Liver (tissue), 8 donors: ENCODE measurements at regions not wholly inside any gene's neighbourhood (a gene's known extent, or its start where the extent isn't known, plus 50 kb on each side); places are given as distances from the start of the nearest gene placed in this dataset.

Experiments used
- DNase-seq: peaks from one replicate; pipeline ENCODE4 v3.0.0-alpha.2; 2017; ENCODE audit warnings: low spot score
- H3K27ac ChIP-seq, 2 donors: one replicate each; pipeline ENCODE4 v1.7.0; 2013; ENCODE audit warnings: inconsistent platforms in 2 of 2, low read length in 2 of 2, control low read depth in 1 of 2, low read depth in 1 of 2, mild to moderate bottlenecking in 1 of 2
- H3K27me3 ChIP-seq, 4 donors: one replicate each; pipeline versions ENCODE4 v1.6.1 to v1.7.0; 2013; ENCODE audit warnings: low read length in 3 of 4, inconsistent platforms in 1 of 4, mild to moderate bottlenecking in 1 of 4, moderate library complexity in 1 of 4; ENCODE audit not compliant: control insufficient read depth in 4 of 4, insufficient read depth in 4 of 4
- H3K36me3 ChIP-seq, 4 donors: one replicate each; pipeline versions ENCODE4 v1.6.1 to v1.7.0; 2013; ENCODE audit warnings: low read length in 3 of 4, mild to moderate bottlenecking in 3 of 4, low read depth in 1 of 4, moderate library complexity in 1 of 4; ENCODE audit not compliant: control insufficient read depth in 4 of 4, insufficient read depth in 3 of 4
- H3K4me1 ChIP-seq, 4 donors: one replicate each; pipeline versions ENCODE4 v1.6.1 to v1.7.0; 2013; ENCODE audit warnings: low read length in 3 of 4, mild to moderate bottlenecking in 3 of 4, moderate library complexity in 1 of 4; ENCODE audit not compliant: control insufficient read depth in 4 of 4, insufficient read depth in 4 of 4
- H3K4me3 ChIP-seq, 3 donors: one replicate each; pipeline versions ENCODE4 v1.6.1 to v1.7.0; 2013; ENCODE audit warnings: low read length in 3 of 3, control low read depth in 1 of 3, low read depth in 1 of 3, mild to moderate bottlenecking in 1 of 3
- H3K9ac ChIP-seq, 2 donors: one replicate each; pipeline ENCODE4 v1.7.0; 2013; ENCODE audit warnings: low read length in 2 of 2, mild to moderate bottlenecking in 2 of 2, moderate library complexity in 2 of 2, control low read depth in 1 of 2, low read depth in 1 of 2
- H3K9me3 ChIP-seq, 4 donors: one replicate each; pipeline versions ENCODE4 v1.6.1 to v1.7.0; 2013; ENCODE audit warnings: low read length in 3 of 4; ENCODE audit not compliant: control insufficient read depth in 4 of 4
- EGR1 ChIP-seq, 2 donors: IDR thresholded peaks; 2 replicates each; pipeline ENCODE4 v1.6.1; 2016 to 2018; ENCODE audit warnings: antibody characterized with exemption in 2 of 2, low read depth in 2 of 2
- FOXA1 ChIP-seq: IDR thresholded peaks from 2 replicates; pipeline ENCODE4 v1.6.1; 2016; ENCODE audit warnings: antibody characterized with exemption
- FOXA2 ChIP-seq: IDR thresholded peaks from 2 replicates; pipeline ENCODE4 v1.6.1; 2016; ENCODE audit warnings: antibody characterized with exemption
- GABPA ChIP-seq, 2 donors: IDR thresholded peaks in 1 of 2; conservative IDR thresholded peaks in 1 of 2; 2 replicates each; pipeline ENCODE4 v1.6.1; 2016; ENCODE audit warnings: antibody characterized with exemption in 2 of 2, mild to moderate bottlenecking in 1 of 2, moderate library complexity in 1 of 2
- HNF4A ChIP-seq, 2 donors: conservative IDR thresholded peaks; 2 replicates each; pipeline ENCODE4 v1.6.1; 2016; ENCODE audit warnings: antibody characterized with exemption in 2 of 2, mild to moderate bottlenecking in 2 of 2
- JUND ChIP-seq, 2 donors: IDR thresholded peaks; 2 replicates each; pipeline ENCODE4 v1.6.1; 2016; ENCODE audit warnings: antibody characterized with exemption in 2 of 2
- NR2F2 ChIP-seq: IDR thresholded peaks from 2 replicates; pipeline ENCODE4 v1.6.1; 2016; ENCODE audit warnings: antibody characterized with exemption
- RAD21 ChIP-seq, 2 donors: IDR thresholded peaks; 2 replicates each; pipeline ENCODE4 v1.6.1; 2016; ENCODE audit warnings: antibody characterized with exemption in 2 of 2, mild to moderate bottlenecking in 2 of 2
- RXRA ChIP-seq, 2 donors: IDR thresholded peaks; 2 replicates each; pipeline ENCODE4 v1.6.1; 2017 to 2018; ENCODE audit warnings: antibody characterized with exemption in 2 of 2, mild to moderate bottlenecking in 1 of 2
- SP1 ChIP-seq: IDR thresholded peaks from 2 replicates; pipeline ENCODE4 v1.6.1; 2018; ENCODE audit warnings: antibody characterized with exemption, mild to moderate bottlenecking
- TAF1 ChIP-seq: conservative IDR thresholded peaks from 2 replicates; pipeline ENCODE4 v1.6.1; 2016; ENCODE audit warnings: antibody characterized with exemption, mild to moderate bottlenecking
- YY1 ChIP-seq: IDR thresholded peaks from 2 replicates; pipeline ENCODE4 v1.6.1; 2016; ENCODE audit warnings: antibody characterized with exemption, mild to moderate bottlenecking
- WGBS: extraction: QIAGEN DNeasy Blood & Tissue Kit; methylation state at CpG from one replicate; pipeline ENCODE4 v1.1.7; 2013; 5-methylcytosine and 5-hydroxymethylcytosine counted together
- TF ChIP-seq, protein P1 (sequence below): IDR thresholded peaks from 2 replicates; pipeline ENCODE4 v1.6.1; 2016; ENCODE audit warnings: antibody characterized with exemption
- TF ChIP-seq, protein P2 (sequence below): fragments of 150-350 bp; IDR thresholded peaks from 2 replicates; pipeline ENCODE4 v1.5.1; 2017; ENCODE audit warnings: improper control_type of control experiment, low read depth, low read length; ENCODE audit not compliant: missing input control
- TF ChIP-seq, protein P3 (sequence below): IDR thresholded peaks from 2 replicates; pipeline ENCODE4 v1.6.1; 2016; ENCODE audit warnings: antibody characterized with exemption
- TF ChIP-seq, protein P4 (sequence below): IDR thresholded peaks from 2 replicates; pipeline ENCODE4 v1.6.1; 2016; ENCODE audit warnings: antibody characterized with exemption
- donor health status: healthy.
- donor health status: healthy.
- donor health status: healthy.
- donor health status: healthy.
- donor health status: healthy.

DNA sequence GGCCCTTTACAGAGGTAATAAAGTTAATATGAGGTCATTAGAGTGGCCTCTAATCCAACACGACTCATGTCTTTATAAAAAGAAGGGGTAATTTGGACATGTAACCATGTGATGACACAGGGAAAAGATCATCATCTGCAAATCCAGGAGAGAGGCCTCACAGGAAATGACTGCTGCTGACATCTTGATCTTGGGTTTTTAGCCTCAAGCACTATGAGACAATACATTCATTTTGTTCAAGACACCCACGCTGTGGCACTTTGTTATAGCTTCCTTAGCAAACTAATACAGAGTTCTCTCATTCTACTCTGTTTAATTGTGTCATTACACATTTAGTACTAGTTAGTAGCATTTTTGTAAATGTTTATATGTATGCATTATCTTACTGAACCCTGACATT lies 64.0 kb upstream of the RUNX1 start:
- Histone ChIP-seq H3K9ac (no peak overlapping the region), H3K4me1 (no peaks in the 10 kb centered on the region), H3K9me3 (no peaks in the 10 kb centered on the region), H3K27ac (no peak overlapping the region), H3K4me3 (no peak overlapping the region), H3K36me3 (no peaks in the 10 kb centered on the region), H3K27me3 (peaks cover 0 to 4% (median 0%) of the 10 kb centered on the region in 4 donors)
- WGBS = 77% methylated on average over 2 of the region's 2 CpGs
- TF ChIP-seq, protein P1, sequence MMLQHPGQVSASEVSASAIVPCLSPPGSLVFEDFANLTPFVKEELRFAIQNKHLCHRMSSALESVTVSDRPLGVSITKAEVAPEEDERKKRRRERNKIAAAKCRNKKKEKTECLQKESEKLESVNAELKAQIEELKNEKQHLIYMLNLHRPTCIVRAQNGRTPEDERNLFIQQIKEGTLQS = no peak
- TF ChIP-seq JUND (IDR thresholded peaks at IDR 0.05) = no peak
- TF ChIP-seq NR2F2 = no peak
- no peak for TF ChIP-seq YY1
- DNase-seq = no peak

DNA sequence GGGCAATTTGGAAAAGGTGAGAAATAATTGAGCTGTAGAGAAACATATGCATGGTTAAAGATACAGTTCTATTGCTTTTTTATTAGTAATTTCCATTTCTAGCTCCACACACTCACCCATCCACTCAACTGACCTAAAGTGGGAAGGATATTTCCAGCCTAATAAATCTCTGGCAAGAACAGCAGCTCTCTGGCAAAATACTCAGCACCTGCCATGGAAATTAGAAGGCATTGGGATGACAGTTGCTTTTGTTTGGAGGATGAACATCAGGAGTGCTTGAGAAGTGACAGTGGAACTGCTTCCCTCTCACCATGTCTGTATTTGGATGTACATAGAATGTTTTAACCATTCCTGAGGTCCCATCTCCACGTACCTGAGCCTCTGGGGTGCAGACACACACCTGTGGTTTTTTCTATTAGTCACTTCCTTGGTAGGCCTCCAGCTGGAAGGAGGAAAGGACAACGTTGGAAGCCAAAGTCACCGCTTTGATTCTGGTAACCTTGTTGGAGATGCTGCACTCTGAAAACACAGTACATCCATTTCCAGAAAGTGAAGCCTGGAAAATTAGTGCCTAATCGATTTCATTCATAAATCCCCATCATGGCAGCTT lies 62.3 kb upstream of the RUNX1 start:
- DNase-seq = no peak
- Histone ChIP-seq H3K27ac (no peak overlapping the region), H3K27me3 (no peaks in the 10 kb centered on the region), H3K4me1 (no peaks in the 10 kb centered on the region), H3K4me3 (no peak overlapping the region), H3K9ac (no peak overlapping the region), H3K36me3 (no peaks in the 10 kb centered on the region), H3K9me3 (no peaks in the 10 kb centered on the region)
- 79% methylated on average over 4 of the region's 4 CpGs for WGBS
- TF ChIP-seq FOXA2 (no peak), HNF4A (conservative IDR thresholded peaks at IDR 0.05) (no peak), FOXA1 (no peak), JUND (IDR thresholded peaks at IDR 0.05) (no peak), RAD21 (IDR thresholded peaks at IDR 0.05) (no peak), RXRA (IDR thresholded peaks at IDR 0.05) (no peak), SP1 (no peak), TAF1 (no peak), YY1 (no peak)
- TF ChIP-seq, protein P2, sequence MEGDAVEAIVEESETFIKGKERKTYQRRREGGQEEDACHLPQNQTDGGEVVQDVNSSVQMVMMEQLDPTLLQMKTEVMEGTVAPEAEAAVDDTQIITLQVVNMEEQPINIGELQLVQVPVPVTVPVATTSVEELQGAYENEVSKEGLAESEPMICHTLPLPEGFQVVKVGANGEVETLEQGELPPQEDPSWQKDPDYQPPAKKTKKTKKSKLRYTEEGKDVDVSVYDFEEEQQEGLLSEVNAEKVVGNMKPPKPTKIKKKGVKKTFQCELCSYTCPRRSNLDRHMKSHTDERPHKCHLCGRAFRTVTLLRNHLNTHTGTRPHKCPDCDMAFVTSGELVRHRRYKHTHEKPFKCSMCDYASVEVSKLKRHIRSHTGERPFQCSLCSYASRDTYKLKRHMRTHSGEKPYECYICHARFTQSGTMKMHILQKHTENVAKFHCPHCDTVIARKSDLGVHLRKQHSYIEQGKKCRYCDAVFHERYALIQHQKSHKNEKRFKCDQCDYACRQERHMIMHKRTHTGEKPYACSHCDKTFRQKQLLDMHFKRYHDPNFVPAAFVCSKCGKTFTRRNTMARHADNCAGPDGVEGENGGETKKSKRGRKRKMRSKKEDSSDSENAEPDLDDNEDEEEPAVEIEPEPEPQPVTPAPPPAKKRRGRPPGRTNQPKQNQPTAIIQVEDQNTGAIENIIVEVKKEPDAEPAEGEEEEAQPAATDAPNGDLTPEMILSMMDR = no peak
- TF ChIP-seq, protein P3, sequence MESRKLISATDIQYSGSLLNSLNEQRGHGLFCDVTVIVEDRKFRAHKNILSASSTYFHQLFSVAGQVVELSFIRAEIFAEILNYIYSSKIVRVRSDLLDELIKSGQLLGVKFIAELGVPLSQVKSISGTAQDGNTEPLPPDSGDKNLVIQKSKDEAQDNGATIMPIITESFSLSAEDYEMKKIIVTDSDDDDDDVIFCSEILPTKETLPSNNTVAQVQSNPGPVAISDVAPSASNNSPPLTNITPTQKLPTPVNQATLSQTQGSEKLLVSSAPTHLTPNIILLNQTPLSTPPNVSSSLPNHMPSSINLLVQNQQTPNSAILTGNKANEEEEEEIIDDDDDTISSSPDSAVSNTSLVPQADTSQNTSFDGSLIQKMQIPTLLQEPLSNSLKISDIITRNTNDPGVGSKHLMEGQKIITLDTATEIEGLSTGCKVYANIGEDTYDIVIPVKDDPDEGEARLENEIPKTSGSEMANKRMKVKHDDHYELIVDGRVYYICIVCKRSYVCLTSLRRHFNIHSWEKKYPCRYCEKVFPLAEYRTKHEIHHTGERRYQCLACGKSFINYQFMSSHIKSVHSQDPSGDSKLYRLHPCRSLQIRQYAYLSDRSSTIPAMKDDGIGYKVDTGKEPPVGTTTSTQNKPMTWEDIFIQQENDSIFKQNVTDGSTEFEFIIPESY = no peak
- TF ChIP-seq, protein P4, sequence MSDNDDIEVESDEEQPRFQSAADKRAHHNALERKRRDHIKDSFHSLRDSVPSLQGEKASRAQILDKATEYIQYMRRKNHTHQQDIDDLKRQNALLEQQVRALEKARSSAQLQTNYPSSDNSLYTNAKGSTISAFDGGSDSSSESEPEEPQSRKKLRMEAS = no peak

DNA sequence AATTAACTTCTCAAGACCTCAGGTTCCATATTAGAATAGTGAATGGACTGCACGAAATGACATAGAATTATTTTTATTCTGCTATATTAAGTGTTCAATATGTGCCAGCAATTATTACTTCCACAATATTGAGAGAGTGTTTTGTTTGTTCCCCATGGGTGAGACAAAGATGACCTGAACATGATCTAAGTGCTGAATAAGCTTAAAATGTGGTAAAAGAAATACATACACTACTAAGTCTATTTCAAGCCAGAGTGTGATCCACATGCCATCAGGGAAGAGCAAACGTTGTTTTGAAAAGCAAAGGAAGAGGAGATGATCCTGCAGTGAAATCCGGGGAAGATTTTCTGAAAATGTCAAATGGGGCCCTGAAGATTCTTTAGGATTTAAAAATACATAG lies 59.8 kb upstream of the RUNX1 start:
- Histone ChIP-seq H3K27ac (no peak overlapping the region), H3K4me1 (no peaks in the 10 kb centered on the region), H3K36me3 (no peaks in the 10 kb centered on the region), H3K9me3 (no peaks in the 10 kb centered on the region), H3K9ac (no peak overlapping the region), H3K27me3 (no peaks in the 10 kb centered on the region), H3K4me3 (no peak overlapping the region)
- 77% methylated on average over 3 of the region's 3 CpGs for WGBS
- TF ChIP-seq FOXA1 (no peak), EGR1 (IDR thresholded peaks at IDR 0.05; ENCODE audit: low read depth in 2 of 2) (no peak), RAD21 (IDR thresholded peaks at IDR 0.05) (no peak), TAF1 (no peak), FOXA2 (no peak), JUND (IDR thresholded peaks at IDR 0.05) (no peak), GABPA (IDR thresholded peaks at IDR 0.05 in 1 of 2, conservative IDR thresholded peaks at IDR 0.05 in 1 of 2) (no peak)
- TF ChIP-seq, protein P1 = no peak
- TF ChIP-seq, protein P4 = no peak
- TF ChIP-seq, protein P3 = no peak
- DNase-seq = no peak
